Fibroblast of skin of abdomen (primary cell): ENCODE measurements at regions not wholly inside any gene's neighbourhood (a gene's known extent, or its start where the extent isn't known, plus 50 kb on each side); places are given as distances from the start of the nearest gene placed in this dataset.

ENCODE experiments used
- DNase-seq: peaks from one replicate; pipeline ENCODE4 v3.0.0-alpha.2; 2013

GRCh38 chr20:48325656-48326433 lies 502.0 kb downstream of the PREX1 start:
- DNase-seq = no peak

GRCh38 chr20:48324744-48325143 lies 503.1 kb downstream of the PREX1 start:
- DNase-seq = no peak

GRCh38 chr20:48321271-48321670 lies 506.5 kb downstream of the PREX1 start:
- no peak for DNase-seq

GRCh38 chr20:48319943-48320584 lies 507.7 kb downstream of the PREX1 start:
- DNase-seq = no peak

GRCh38 chr20:48317578-48317977 lies 510.2 kb downstream of the PREX1 start:
- DNase-seq = no peak

- DNase-seq = no peak
Measured at GRCh38 chr20:48314925-48315592, 512.7 kb downstream of the PREX1 start.

GRCh38 chr20:48313324-48313723 lies 514.5 kb downstream of the PREX1 start:
- DNase-seq = no peak

GRCh38 chr20:48311956-48312355 lies 515.8 kb downstream of the PREX1 start:
- no peak for DNase-seq

GRCh38 chr20:48310305-48310704 lies 517.5 kb downstream of the PREX1 start:
- DNase-seq = no peak

- DNase-seq = no peak
Measured at GRCh38 chr20:48309293-48309692, 518.5 kb downstream of the PREX1 start.

GRCh38 chr20:48308882-48309281 lies 518.9 kb downstream of the PREX1 start:
- no peak for DNase-seq

- DNase-seq = no peak
Measured at GRCh38 chr20:48308232-48308781, 519.5 kb downstream of the PREX1 start.

- no peak for DNase-seq
Measured at GRCh38 chr20:48307277-48307676, 520.5 kb downstream of the PREX1 start.

GRCh38 chr20:48302844-48303542 lies 517.7 kb upstream of the SULF2 start:
- no peak for DNase-seq

- no peak for DNase-seq
Measured at GRCh38 chr20:48302149-48302548, 516.9 kb upstream of the SULF2 start.

GRCh38 chr20:48301189-48301588 lies 515.9 kb upstream of the SULF2 start:
- no peak for DNase-seq

GRCh38 chr20:48300529-48300928 lies 515.2 kb upstream of the SULF2 start:
- DNase-seq = no peak

- peak; percentile 94 for DNase-seq
Measured at GRCh38 chr20:48298851-48299484, 513.7 kb upstream of the SULF2 start.

GRCh38 chr20:48298433-48298832 lies 513.2 kb upstream of the SULF2 start:
- DNase-seq = no peak

GRCh38 chr20:48295966-48296421 lies 510.7 kb upstream of the SULF2 start:
- DNase-seq = peak; percentile 76

GRCh38 chr20:48295445-48295903 lies 510.2 kb upstream of the SULF2 start:
- DNase-seq = peak; percentile 97

GRCh38 chr20:48294942-48295341 lies 509.7 kb upstream of the SULF2 start:
- no peak for DNase-seq
